ENCODE measurements at regions not wholly inside any gene's neighbourhood (a gene's known extent, or its start where the extent isn't known, plus 50 kb on each side); places are given as distances from the start of the nearest gene placed in this dataset.

- TF ChIP-seq, protein P1, sequence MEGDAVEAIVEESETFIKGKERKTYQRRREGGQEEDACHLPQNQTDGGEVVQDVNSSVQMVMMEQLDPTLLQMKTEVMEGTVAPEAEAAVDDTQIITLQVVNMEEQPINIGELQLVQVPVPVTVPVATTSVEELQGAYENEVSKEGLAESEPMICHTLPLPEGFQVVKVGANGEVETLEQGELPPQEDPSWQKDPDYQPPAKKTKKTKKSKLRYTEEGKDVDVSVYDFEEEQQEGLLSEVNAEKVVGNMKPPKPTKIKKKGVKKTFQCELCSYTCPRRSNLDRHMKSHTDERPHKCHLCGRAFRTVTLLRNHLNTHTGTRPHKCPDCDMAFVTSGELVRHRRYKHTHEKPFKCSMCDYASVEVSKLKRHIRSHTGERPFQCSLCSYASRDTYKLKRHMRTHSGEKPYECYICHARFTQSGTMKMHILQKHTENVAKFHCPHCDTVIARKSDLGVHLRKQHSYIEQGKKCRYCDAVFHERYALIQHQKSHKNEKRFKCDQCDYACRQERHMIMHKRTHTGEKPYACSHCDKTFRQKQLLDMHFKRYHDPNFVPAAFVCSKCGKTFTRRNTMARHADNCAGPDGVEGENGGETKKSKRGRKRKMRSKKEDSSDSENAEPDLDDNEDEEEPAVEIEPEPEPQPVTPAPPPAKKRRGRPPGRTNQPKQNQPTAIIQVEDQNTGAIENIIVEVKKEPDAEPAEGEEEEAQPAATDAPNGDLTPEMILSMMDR (IDR thresholded peaks at IDR 0.05; ENCODE audit: borderline replicate concordance): no peak
- Histone ChIP-seq H3K4me3 (no peak overlapping the region), H3K4me1 (no peaks in the 10 kb centered on the region), H3K9me3 (replicated peaks) (peaks cover 13% of the 10 kb centered on the region), H3K27me3 (ENCODE audit: low read depth) (no peaks in the 10 kb centered on the region), H3K36me3 (no peaks in the 10 kb centered on the region), H3K27ac (replicated peaks) (no peak overlapping the region)
- DNase-seq: no peak
- intact Hi-C loops (cut with micrococcal nuclease): no loop called here
Measured at GRCh38 chr6:62479697-62480220, 193.7 kb upstream of the KHDRBS2 start.

DNA sequence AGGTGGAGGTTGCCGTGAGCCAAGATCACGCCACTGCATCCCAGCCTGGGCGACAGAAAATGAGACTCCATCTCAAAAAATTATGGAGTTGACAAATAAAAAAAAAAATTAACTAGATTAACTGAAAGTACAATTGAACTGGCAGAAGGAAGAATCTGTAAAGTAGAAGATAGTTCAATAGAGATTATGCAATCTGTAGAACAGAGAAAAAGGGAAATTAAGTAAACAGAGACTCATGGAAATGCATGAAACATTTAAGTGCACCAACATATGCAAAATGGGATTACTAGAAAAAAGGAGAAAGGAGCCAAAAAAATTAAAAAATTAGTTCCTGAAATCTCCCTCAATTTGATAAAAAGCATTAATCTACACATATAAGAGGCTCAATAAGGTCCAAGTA lies 188.8 kb upstream of the KHDRBS2 start:
- Histone ChIP-seq H3K36me3 (no peaks in the 10 kb centered on the region), H3K4me1 (no peaks in the 10 kb centered on the region), H3K27ac (replicated peaks) (no peak overlapping the region), H3K27me3 (ENCODE audit: low read depth) (no peaks in the 10 kb centered on the region), H3K9me3 (replicated peaks) (peaks cover 13% of the 10 kb centered on the region), H3K4me3 (no peak overlapping the region)
- intact Hi-C loops (cut with micrococcal nuclease): no loop called here
- DNase-seq: no peak
- TF ChIP-seq, protein P1 (IDR thresholded peaks at IDR 0.05; ENCODE audit: borderline replicate concordance): no peak

- no peak for DNase-seq
- Histone ChIP-seq H3K27me3 (ENCODE audit: low read depth) (no peaks in the 10 kb centered on the region), H3K4me1 (no peaks in the 10 kb centered on the region), H3K27ac (replicated peaks) (no peak overlapping the region), H3K4me3 (no peak overlapping the region), H3K9me3 (replicated peaks) (no peaks in the 10 kb centered on the region), H3K36me3 (no peaks in the 10 kb centered on the region)
- intact Hi-C loops (cut with micrococcal nuclease): no loop called here
- TF ChIP-seq, protein P1 (IDR thresholded peaks at IDR 0.05; ENCODE audit: borderline replicate concordance): no peak
Measured at GRCh38 chr6:62466607-62467006, 180.6 kb upstream of the KHDRBS2 start.

DNA sequence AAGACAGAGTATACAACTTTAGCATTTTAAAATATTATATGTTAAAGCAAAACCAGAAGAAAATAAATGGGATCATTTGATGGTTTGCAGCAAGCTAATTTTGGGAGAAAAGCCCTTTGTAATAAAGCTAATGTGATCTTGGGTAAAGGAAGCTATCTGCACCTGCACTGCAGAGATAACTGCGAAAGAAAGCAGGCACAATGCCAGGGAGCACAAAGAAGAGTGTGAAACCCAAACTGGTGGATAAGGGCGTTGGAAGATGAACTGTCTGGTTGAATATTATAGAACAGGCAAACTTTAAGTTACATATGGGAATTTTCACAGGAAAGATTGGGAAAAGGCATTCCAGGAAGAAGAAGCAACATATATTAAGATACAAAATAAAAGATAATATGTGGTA lies 179.2 kb upstream of the KHDRBS2 start:
- Histone ChIP-seq H3K9me3 (replicated peaks) (no peaks in the 10 kb centered on the region), H3K4me3 (no peak overlapping the region), H3K4me1 (no peaks in the 10 kb centered on the region), H3K27me3 (ENCODE audit: low read depth) (no peaks in the 10 kb centered on the region), H3K27ac (replicated peaks) (no peak overlapping the region), H3K36me3 (no peaks in the 10 kb centered on the region)
- no peak for DNase-seq
- TF ChIP-seq, protein P1 (IDR thresholded peaks at IDR 0.05; ENCODE audit: borderline replicate concordance): no peak
- intact Hi-C loops (cut with micrococcal nuclease): no loop called here

- Histone ChIP-seq H3K4me1 (no peaks in the 10 kb centered on the region), H3K27ac (replicated peaks) (no peak overlapping the region), H3K4me3 (no peak overlapping the region), H3K9me3 (replicated peaks) (peaks cover 18% of the 10 kb centered on the region), H3K36me3 (no peaks in the 10 kb centered on the region), H3K27me3 (ENCODE audit: low read depth) (no peaks in the 10 kb centered on the region)
- TF ChIP-seq, protein P1 (IDR thresholded peaks at IDR 0.05; ENCODE audit: borderline replicate concordance): no peak
- intact Hi-C loops (cut with micrococcal nuclease): no loop called here
- no peak for DNase-seq
Measured at GRCh38 chr6:62452586-62452985, 166.6 kb upstream of the KHDRBS2 start.

Data from left ventricle myocardium inferior (tissue), 1 donor.